ENCODE measurements at regions not wholly inside any gene's neighbourhood (a gene's known extent, or its start where the extent isn't known, plus 50 kb on each side); places are given as distances from the start of the nearest gene placed in this dataset.

- ATAC-seq (ENCODE audit: poor library complexity) = no peak
- H3K9me3 ChIP-seq (ENCODE audit: control insufficient read depth in 1 of 2, insufficient read depth in 1 of 2, low read length in 2 of 2) = no peaks in the 10 kb centered on the region
- TF ChIP-seq CTCF (IDR thresholded peaks at IDR 0.05) = no peak
- CTCF ChIA-PET = no interaction called here
- no peaks in the 10 kb centered on the region for H3K36me3 ChIP-seq (ENCODE audit: insufficient read depth, low read length)
- no peak for DNase-seq
- Mint-ChIP-seq H3K4me1 (ENCODE audit: low read depth) (no peaks in the 10 kb centered on the region), H3K4me3 (no peak overlapping the region), H3K9me3 (no peaks in the 10 kb centered on the region), H3K27me3 (no peaks in the 10 kb centered on the region), H3K27ac (no peak overlapping the region), H3K36me3 (ENCODE audit: low read depth) (no peaks in the 10 kb centered on the region)
- intact Hi-C loops (cut with DNase I, micrococcal nuclease) = no loop called here
- no peak overlapping the region for H3K4me3 ChIP-seq (ENCODE audit: low read length)
- POLR2A ChIA-PET = no interaction called here
- H3K27ac ChIP-seq (ENCODE audit: low read depth in 1 of 2, low read length in 2 of 2) = no peak overlapping the region
- H3K27me3 ChIP-seq (ENCODE audit: control insufficient read depth in 1 of 2, insufficient read depth in 2 of 2, low read length in 2 of 2) = no peaks in the 10 kb centered on the region
- H3K4me1 ChIP-seq (ENCODE audit: insufficient read depth, low read length) = no peaks in the 10 kb centered on the region
Measured at GRCh38 chr3:162365066-162365719, 868.6 kb downstream of the OTOL1 start.

DNA sequence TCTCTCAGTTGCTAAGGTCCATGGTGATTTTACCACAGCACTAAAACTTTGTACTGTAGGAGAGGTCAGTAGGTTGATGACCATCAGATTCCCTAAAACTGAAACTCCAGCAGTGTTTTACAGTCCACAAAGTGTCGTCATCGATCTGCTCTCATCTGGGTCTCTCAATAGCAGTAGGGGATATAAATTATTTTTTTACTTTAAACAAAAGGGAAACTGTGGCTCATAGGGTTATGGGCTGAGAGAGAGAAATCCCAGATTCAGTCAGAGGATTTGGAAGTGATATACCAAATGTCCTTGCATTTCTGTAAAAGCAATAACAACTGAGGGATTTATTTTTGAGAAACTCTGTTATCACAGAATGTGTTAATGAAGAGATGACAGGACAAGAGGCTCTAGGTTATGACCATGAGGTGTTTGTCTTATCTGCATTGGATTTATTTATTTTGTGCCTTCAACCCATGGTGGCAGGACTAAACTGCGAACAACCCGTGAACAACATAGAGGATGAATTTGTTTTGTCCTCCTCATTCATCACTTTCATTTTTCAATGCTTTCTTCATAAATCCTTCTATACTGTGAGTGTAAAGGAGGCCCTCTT lies 869.7 kb downstream of the OTOL1 start:
- POLR2A ChIA-PET = no interaction called here
- intact Hi-C loops (cut with DNase I, micrococcal nuclease) = no loop called here
- no peaks in the 10 kb centered on the region for H3K9me3 ChIP-seq (ENCODE audit: control insufficient read depth in 1 of 2, insufficient read depth in 1 of 2, low read length in 2 of 2)

DNA sequence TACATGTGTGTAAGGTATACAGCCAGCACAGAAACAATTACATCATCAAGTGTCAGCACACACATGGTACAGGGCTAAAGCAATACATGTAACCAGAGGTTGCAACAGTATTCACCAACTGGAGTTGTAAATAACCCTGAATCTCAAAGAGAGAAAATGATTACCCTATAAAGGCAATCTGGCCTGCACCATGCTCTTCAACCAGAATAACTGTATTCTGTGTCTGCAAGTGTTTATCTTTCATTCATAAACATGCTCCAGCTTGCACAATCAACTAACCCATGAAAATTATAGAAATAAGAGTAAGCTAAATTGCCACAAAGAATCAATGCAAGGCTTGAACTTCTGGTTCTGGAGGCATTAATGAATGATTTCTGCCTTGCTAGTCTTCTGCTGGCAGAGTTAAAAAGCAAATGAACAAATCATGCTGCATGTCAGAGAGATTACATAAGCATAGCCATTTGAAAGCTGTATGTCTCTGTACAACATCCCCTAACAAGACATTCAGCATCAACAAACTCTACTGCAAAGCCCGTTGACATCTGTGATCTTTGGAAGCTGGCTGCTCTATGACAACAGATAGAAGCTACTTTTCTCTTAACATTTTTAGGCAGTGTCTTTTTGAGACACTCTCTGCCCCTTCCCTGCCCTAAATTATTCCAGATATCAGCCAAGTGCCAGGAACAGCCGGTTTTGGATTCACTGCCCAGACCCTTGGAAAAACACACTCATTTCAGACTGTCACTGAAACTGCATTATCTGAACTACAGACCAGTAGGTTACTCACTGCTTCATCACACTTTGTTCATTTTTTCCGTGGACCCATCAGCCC lies 871.0 kb downstream of the OTOL1 start:
- Mint-ChIP-seq H3K9me3 (no peaks in the 10 kb centered on the region), H3K4me3 (no peak overlapping the region), H3K27me3 (no peaks in the 10 kb centered on the region), H3K36me3 (ENCODE audit: low read depth) (no peaks in the 10 kb centered on the region), H3K27ac (no peak overlapping the region), H3K4me1 (ENCODE audit: low read depth) (no peaks in the 10 kb centered on the region)
- TF ChIP-seq CTCF (IDR thresholded peaks at IDR 0.05) = no peak
- POLR2A ChIA-PET = no interaction called here
- DNase-seq (no peak), ATAC-seq (ENCODE audit: poor library complexity) (no peak)
- Histone ChIP-seq H3K4me1 (ENCODE audit: insufficient read depth, low read length) (no peaks in the 10 kb centered on the region), H3K4me3 (ENCODE audit: low read length) (no peak overlapping the region), H3K27ac (ENCODE audit: low read depth in 1 of 2, low read length in 2 of 2) (no peak overlapping the region), H3K9me3 (ENCODE audit: control insufficient read depth in 1 of 2, insufficient read depth in 1 of 2, low read length in 2 of 2) (no peaks in the 10 kb centered on the region), H3K36me3 (ENCODE audit: insufficient read depth, low read length) (no peaks in the 10 kb centered on the region), H3K27me3 (ENCODE audit: control insufficient read depth in 1 of 2, insufficient read depth in 2 of 2, low read length in 2 of 2) (no peaks in the 10 kb centered on the region)
- intact Hi-C loops (cut with DNase I, micrococcal nuclease) = no loop called here
- CTCF ChIA-PET = no interaction called here

More for the DNA sequence above, 869.7 kb downstream of the OTOL1 start:
- Histone ChIP-seq H3K4me1 (ENCODE audit: insufficient read depth, low read length) (no peaks in the 10 kb centered on the region), H3K27me3 (ENCODE audit: control insufficient read depth in 1 of 2, insufficient read depth in 2 of 2, low read length in 2 of 2) (no peaks in the 10 kb centered on the region), H3K27ac (ENCODE audit: low read depth in 1 of 2, low read length in 2 of 2) (no peak overlapping the region), H3K36me3 (ENCODE audit: insufficient read depth, low read length) (no peaks in the 10 kb centered on the region), H3K4me3 (ENCODE audit: low read length) (no peak overlapping the region)
- TF ChIP-seq CTCF (IDR thresholded peaks at IDR 0.05) = no peak
- DNase-seq (no peak), ATAC-seq (ENCODE audit: poor library complexity) (no peak)
- no peaks in the 10 kb centered on the region for H3K36me3 Mint-ChIP-seq (ENCODE audit: low read depth)
- CTCF ChIA-PET = no interaction called here
- no peaks in the 10 kb centered on the region for H3K4me1 Mint-ChIP-seq (ENCODE audit: low read depth)
- no peaks in the 10 kb centered on the region for H3K27me3 Mint-ChIP-seq
- H3K4me3 Mint-ChIP-seq = no peak overlapping the region
- H3K9me3 Mint-ChIP-seq = no peaks in the 10 kb centered on the region
- no peak overlapping the region for H3K27ac Mint-ChIP-seq

All from CD4-positive, alpha-beta T cell (primary cell).